ENCODE measurements at regions not wholly inside any gene's neighbourhood (a gene's known extent, or its start where the extent isn't known, plus 50 kb on each side); places are given as distances from the start of the nearest gene placed in this dataset.

GRCh38 chrX:107552930-107553329 lies 75.4 kb upstream of the PRPS1 start:
- 62 to 83% methylated on average over 1 of the region's 1 CpG for WGBS, 2 donors
- Histone ChIP-seq H3K27ac (ENCODE audit: low read depth in 1 of 2, low read length in 1 of 2) (no peak overlapping the region), H3K4me1 (ENCODE audit: control insufficient read depth in 5 of 5, insufficient read depth in 5 of 5, low read length in 5 of 5) (no peaks in the 10 kb centered on the region), H3K36me3 (ENCODE audit: control insufficient read depth in 4 of 4, insufficient read depth in 4 of 4, low read length in 4 of 4) (peaks cover 0 to 11% (median 0%) of the 10 kb centered on the region in 4 donors), H3K9ac (ENCODE audit: insufficient read depth in 1 of 2, low read length in 2 of 2) (no peak overlapping the region), H3K4me3 (no peak overlapping the region), H3K27me3 (ENCODE audit: control insufficient read depth in 3 of 3, insufficient read depth in 3 of 3, low read length in 2 of 3) (peaks cover 0 to 26% (median 7%) of the 10 kb centered on the region in 3 donors), H3K9me3 (ENCODE audit: control insufficient read depth in 4 of 4, insufficient read depth in 3 of 4, low read length in 3 of 4) (no peaks in the 10 kb centered on the region)
- no peak for ATAC-seq (ENCODE audit: insufficient read depth, low FRiP score)
- DNase-seq: no peak
- TF ChIP-seq CTCF (IDR thresholded peaks at IDR 0.05; ENCODE audit: control extremely low read depth, extremely low read depth): no peak

GRCh38 chrX:107556967-107557366 lies 71.3 kb upstream of the PRPS1 start:
- no peak for TF ChIP-seq CTCF (IDR thresholded peaks at IDR 0.05; ENCODE audit: control extremely low read depth, extremely low read depth)
- 83 to 90% methylated on average over 3 of the region's 3 CpGs for WGBS, 2 donors
- no peak for ATAC-seq (ENCODE audit: insufficient read depth, low FRiP score)

GRCh38 chrX:107559506-107559905 lies 68.8 kb upstream of the PRPS1 start:
- Histone ChIP-seq H3K4me3 (no peak overlapping the region), H3K36me3 (ENCODE audit: control insufficient read depth in 4 of 4, insufficient read depth in 4 of 4, low read length in 4 of 4) (peaks cover 0 to 6% (median under 1%) of the 10 kb centered on the region in 4 donors), H3K27ac (ENCODE audit: low read depth in 1 of 2, low read length in 1 of 2) (no peak overlapping the region), H3K27me3 (ENCODE audit: control insufficient read depth in 3 of 3, insufficient read depth in 3 of 3, low read length in 2 of 3) (peaks cover 0 to 29% (median 10%) of the 10 kb centered on the region in 3 donors), H3K9ac (ENCODE audit: insufficient read depth in 1 of 2, low read length in 2 of 2) (no peak overlapping the region), H3K4me1 (ENCODE audit: control insufficient read depth in 5 of 5, insufficient read depth in 5 of 5, low read length in 5 of 5) (no peaks in the 10 kb centered on the region), H3K9me3 (ENCODE audit: control insufficient read depth in 4 of 4, insufficient read depth in 3 of 4, low read length in 3 of 4) (no peaks in the 10 kb centered on the region)
- ATAC-seq (ENCODE audit: insufficient read depth, low FRiP score): no peak
- no peak for DNase-seq
- TF ChIP-seq CTCF (IDR thresholded peaks at IDR 0.05; ENCODE audit: control extremely low read depth, extremely low read depth): no peak

More at GRCh38 chrX:107556967-107557366, 71.3 kb upstream of the PRPS1 start:
- no peaks in the 10 kb centered on the region for H3K9me3 ChIP-seq (ENCODE audit: control insufficient read depth in 4 of 4, insufficient read depth in 3 of 4, low read length in 3 of 4)
- H3K4me1 ChIP-seq (ENCODE audit: control insufficient read depth in 5 of 5, insufficient read depth in 5 of 5, low read length in 5 of 5): no peaks in the 10 kb centered on the region
- H3K27ac ChIP-seq (ENCODE audit: low read depth in 1 of 2, low read length in 1 of 2): no peak overlapping the region
- H3K9ac ChIP-seq (ENCODE audit: insufficient read depth in 1 of 2, low read length in 2 of 2): no peak overlapping the region
- no peak for DNase-seq
- peaks cover 0 to 11% (median 1%) of the 10 kb centered on the region in 4 donors for H3K36me3 ChIP-seq (ENCODE audit: control insufficient read depth in 4 of 4, insufficient read depth in 4 of 4, low read length in 4 of 4)
- H3K4me3 ChIP-seq: no peak overlapping the region
- peaks cover 0 to 24% (median 2%) of the 10 kb centered on the region in 3 donors for H3K27me3 ChIP-seq (ENCODE audit: control insufficient read depth in 3 of 3, insufficient read depth in 3 of 3, low read length in 2 of 3)

- DNase-seq: peak in 1 of 3 donors; percentile 20
- H3K9ac ChIP-seq (ENCODE audit: insufficient read depth in 1 of 2, low read length in 2 of 2): no peak overlapping the region
- ATAC-seq (ENCODE audit: insufficient read depth, low FRiP score): no peak
- no peak overlapping the region for H3K27ac ChIP-seq (ENCODE audit: low read depth in 1 of 2, low read length in 1 of 2)
- peaks cover 0 to 31% (median 10%) of the 10 kb centered on the region in 3 donors for H3K27me3 ChIP-seq (ENCODE audit: control insufficient read depth in 3 of 3, insufficient read depth in 3 of 3, low read length in 2 of 3)
- 87 to 96% methylated on average over 10 of the region's 10 CpGs for WGBS, 2 donors
- H3K36me3 ChIP-seq (ENCODE audit: control insufficient read depth in 4 of 4, insufficient read depth in 4 of 4, low read length in 4 of 4): peaks cover 0 to 6% (median 0%) of the 10 kb centered on the region in 4 donors
- H3K9me3 ChIP-seq (ENCODE audit: control insufficient read depth in 4 of 4, insufficient read depth in 3 of 4, low read length in 3 of 4): no peaks in the 10 kb centered on the region
- no peak for TF ChIP-seq CTCF (IDR thresholded peaks at IDR 0.05; ENCODE audit: control extremely low read depth, extremely low read depth)
- H3K4me1 ChIP-seq (ENCODE audit: control insufficient read depth in 5 of 5, insufficient read depth in 5 of 5, low read length in 5 of 5): no peaks in the 10 kb centered on the region
- no peak overlapping the region for H3K4me3 ChIP-seq
These were observed 68.3 kb upstream of the PRPS1 start for GRCh38 chrX:107560041-107560440.
